Astrocyte of the spinal cord (primary cell): ENCODE measurements at regions not wholly inside any gene's neighbourhood (a gene's known extent, or its start where the extent isn't known, plus 50 kb on each side); places are given as distances from the start of the nearest gene placed in this dataset.

ENCODE experiments used
- DNase-seq: peaks from one replicate; pipeline ENCODE4 v3.0.0; 2011; ENCODE audit warnings: low read depth, low spot score
- H3K4me3 ChIP-seq: 2 replicates; pipeline ENCODE4 v1.5.1; 2011; ENCODE audit warnings: low read depth, mild to moderate bottlenecking, low read length, moderate library complexity
- in situ Hi-C: cut with HindIII; loops from 2 replicates; pipeline ENCODE4 v1.10.0; 2017; ENCODE audit warnings: low sequenced_read_pairs
- TF ChIP-seq, protein P1 (sequence below): IDR thresholded peaks from 2 replicates; pipeline ENCODE4 v1.5.1; 2012; ENCODE audit warnings: low read depth, mild to moderate bottlenecking, low read length, inconsistent platforms

DNA sequence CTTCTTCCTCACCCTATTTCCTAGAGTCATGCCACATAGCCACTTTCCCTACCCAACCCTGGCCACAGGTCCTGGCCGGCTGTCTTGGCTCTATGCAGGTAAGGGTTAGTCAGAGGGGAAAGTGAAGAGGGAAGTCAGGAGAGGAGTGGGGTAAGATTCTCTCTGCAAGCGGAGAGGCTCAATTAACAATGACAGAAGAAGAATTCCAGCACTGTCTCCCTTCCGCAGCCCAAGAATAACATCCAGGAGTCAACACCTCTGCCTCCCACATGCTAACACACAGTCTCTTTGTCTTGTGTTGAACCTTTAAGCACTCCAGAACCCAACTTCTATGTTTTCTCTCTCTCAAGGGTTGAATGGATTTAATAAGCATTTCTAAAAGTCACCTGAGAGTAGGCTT is 235.1 kb upstream of the ANKRD55 start:
- H3K4me3 ChIP-seq = no peak overlapping the region
- in situ Hi-C loops = no loop called here
- DNase-seq = no peak
- TF ChIP-seq, protein P1, sequence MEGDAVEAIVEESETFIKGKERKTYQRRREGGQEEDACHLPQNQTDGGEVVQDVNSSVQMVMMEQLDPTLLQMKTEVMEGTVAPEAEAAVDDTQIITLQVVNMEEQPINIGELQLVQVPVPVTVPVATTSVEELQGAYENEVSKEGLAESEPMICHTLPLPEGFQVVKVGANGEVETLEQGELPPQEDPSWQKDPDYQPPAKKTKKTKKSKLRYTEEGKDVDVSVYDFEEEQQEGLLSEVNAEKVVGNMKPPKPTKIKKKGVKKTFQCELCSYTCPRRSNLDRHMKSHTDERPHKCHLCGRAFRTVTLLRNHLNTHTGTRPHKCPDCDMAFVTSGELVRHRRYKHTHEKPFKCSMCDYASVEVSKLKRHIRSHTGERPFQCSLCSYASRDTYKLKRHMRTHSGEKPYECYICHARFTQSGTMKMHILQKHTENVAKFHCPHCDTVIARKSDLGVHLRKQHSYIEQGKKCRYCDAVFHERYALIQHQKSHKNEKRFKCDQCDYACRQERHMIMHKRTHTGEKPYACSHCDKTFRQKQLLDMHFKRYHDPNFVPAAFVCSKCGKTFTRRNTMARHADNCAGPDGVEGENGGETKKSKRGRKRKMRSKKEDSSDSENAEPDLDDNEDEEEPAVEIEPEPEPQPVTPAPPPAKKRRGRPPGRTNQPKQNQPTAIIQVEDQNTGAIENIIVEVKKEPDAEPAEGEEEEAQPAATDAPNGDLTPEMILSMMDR = no peak

DNA sequence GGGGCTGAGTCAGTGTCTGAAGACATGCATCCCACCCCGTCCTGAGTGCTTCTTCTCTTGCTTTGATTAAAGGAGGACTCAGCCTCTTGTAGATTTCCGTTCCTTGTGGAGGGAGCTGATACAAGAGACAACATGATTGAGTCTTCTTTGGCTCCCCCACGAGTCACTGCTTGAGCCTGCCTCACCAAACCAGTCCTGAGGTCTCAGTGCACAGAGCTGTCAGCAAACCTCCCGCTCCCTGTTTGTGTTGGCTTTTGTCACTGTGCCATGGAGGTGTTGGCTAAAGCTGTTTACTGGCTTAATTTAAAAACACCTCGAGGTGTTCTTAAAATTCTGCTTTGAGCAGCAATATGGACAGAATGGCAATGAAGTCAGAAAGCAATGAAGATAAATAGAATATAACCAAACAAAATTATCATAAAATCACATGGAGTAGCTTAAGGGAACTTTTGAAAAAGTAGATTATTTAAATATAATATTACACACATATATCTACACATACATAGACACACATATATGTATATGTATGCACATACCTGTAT is 234.1 kb upstream of the ANKRD55 start:
- in situ Hi-C loops = no loop called here
- TF ChIP-seq, protein P1 = no peak
- H3K4me3 ChIP-seq = no peak overlapping the region
- DNase-seq = no peak

DNA sequence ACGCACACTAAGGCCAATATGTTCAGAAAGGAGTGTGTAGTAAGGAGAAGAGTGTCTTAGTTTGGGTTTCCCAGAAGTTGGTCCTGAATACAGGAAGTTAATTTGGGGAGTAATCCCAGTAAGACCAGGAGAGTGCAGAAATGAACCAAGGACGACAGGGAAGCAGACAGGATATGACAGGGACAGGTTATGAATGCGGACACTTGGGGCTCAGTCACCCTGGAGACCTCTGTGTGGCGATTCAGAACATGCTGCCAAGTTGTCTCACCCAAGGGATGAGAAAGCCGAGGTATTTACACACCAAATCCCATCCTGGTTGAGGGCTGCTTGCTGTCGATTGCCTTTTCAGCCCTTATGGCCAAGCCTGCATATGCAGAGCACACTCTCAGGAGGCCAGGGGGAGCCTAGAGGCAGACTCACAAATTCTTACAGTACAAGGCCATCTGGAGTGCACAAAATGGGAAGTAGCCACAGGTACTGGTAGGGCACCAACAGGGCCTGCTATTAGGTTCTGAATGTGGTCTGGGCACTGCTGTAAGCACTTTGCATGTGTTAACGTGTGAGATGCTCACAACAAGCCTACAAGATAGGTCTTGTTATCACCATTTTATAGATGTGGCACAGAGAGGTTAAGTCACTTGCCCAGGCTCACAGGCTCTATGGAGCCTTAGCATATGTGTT is 233.1 kb upstream of the ANKRD55 start:
- TF ChIP-seq, protein P1 = no peak
- no peak overlapping the region for H3K4me3 ChIP-seq
- in situ Hi-C loops = no loop called here
- no peak for DNase-seq

DNA sequence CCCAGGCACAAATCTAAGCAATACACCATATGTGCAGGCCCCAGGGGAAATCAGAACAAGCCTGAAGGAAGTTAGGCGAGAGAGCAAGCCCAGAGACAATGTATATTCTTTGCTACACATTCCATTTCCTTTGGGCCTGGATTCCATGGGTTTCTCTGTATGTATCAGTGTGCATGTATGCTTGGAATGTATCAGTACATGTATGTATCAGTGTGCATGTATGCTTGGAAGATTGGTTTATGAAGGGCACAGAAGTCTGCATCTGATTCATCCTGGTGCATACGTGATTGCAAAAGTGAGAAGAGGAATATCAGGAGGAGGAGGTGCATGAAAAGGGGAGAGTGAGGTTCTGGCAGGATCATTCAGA is 232.6 kb upstream of the ANKRD55 start:
- TF ChIP-seq, protein P1 = no peak
- H3K4me3 ChIP-seq = no peak overlapping the region
- in situ Hi-C loops = no loop called here
- DNase-seq = no peak

DNA sequence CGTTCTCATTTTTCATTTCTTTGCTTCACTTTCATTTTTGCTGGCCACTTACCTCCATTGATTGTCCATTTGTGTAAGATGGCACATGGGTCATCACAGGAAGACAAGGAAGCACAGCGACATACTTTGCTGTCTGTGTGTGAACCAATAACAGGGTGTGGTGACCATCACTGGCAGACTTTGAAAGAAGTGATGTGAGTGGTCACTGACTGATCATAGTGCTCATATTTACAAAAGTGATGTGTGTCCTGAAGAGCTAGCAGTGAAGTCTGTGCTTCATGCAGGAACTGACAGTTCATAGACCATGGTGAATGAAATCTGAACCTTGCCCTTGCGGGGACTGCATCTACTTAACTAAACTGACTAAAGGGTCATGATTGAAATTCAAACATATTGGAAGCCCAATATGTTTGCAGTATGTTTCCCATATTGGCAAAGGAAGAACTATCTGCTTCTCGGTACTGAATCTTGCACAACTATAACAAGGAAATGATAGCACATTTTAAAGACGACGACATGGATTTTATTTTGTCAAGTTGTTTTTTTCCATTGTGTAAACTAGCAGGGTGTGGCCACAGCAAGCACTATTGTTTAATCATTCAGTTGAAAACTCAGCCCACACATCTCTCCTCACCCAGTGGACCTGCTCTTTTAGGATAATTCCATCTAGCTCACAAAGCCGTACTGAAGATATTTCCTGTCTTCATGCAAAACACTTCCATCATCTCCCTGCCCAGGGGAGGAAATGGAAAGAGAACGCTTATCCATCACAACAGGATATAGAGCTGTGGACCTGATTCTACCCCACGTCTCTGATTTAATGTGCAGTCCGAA is 232.0 kb upstream of the ANKRD55 start:
- H3K4me3 ChIP-seq = no peak overlapping the region
- DNase-seq = no peak
- in situ Hi-C loops = no loop called here
- TF ChIP-seq, protein P1 = no peak

DNA sequence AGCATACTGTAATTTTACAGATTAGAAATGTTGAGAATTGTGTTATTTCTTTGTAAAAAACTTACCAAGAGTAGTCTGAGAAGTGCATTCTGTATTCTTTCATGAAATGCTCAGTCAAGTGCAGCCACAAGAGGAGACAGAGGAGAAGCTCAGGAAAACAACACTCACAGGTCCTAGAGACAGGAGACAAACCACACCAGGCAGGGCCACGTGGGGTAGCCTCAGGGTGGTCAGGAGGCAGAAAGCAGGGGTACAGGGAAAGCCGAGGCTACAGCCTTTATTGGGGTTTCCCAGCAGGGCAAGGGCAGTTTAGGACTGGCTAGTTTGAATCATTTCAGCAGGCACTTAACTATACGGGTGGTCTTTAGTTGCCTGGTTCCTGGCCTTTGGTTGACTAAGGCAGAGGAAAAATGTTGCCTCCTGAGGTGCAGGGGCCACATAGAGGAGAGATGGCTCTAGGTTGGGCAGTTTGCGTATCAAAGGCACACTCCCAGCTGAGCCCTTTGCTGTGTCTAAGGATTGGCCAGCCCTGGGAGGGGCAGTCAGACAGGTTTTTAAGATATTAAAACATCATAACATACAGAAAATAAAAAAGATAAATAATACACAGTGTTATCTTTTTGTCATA is 230.9 kb upstream of the ANKRD55 start:
- TF ChIP-seq, protein P1 = no peak
- no peak for DNase-seq
- in situ Hi-C loops = no loop called here
- H3K4me3 ChIP-seq = no peak overlapping the region
